PC-9 (cell line): ENCODE measurements at regions not wholly inside any gene's neighbourhood (a gene's known extent, or its start where the extent isn't known, plus 50 kb on each side); places are given as distances from the start of the nearest gene placed in this dataset.

Source experiments
- BruUV-seq: library from RNA; stranded (reverse); fragments of 400-500 nt; replicated peaks from 2 replicates; lab custom pipeline; 2021; lab: Mats Ljungman, UMichigan
- CTCF ChIA-PET: fragments of 300-600 bp; sonication (Branson Sonifier 250); formaldehyde crosslinking; loops from one replicate; lab custom pipeline; 2022; ENCODE audit warnings: antibody characterized with exemption; lab: Charles Lee
- POLR2A ChIA-PET: fragments of 300-600 bp; sonication (Branson Sonifier 250); formaldehyde crosslinking; loops from one replicate; lab custom pipeline; 2022; ENCODE audit warnings: antibody characterized with exemption; ENCODE audit not compliant: unreplicated experiment; lab: Charles Lee
- DNase-seq, 2 experiments: peaks; one replicate each; pipeline versions ENCODE4 v3.0.0 to v3.0.0-alpha.2; 2015 to 2022; ENCODE audit warnings: mixed read lengths in 1 of 2
- H2AFZ ChIP-seq: fragments of 200-600 bp; sonication (generic); 2 replicates; pipeline ENCODE4 v1.8.1; 2017; ENCODE audit warnings: antibody characterized with exemption
- H3F3A ChIP-seq: fragments of 200-600 bp; sonication (generic); 2 replicates; pipeline ENCODE4 v1.8.1; 2017; ENCODE audit warnings: antibody characterized with exemption, mild to moderate bottlenecking, low read depth; ENCODE audit not compliant: insufficient read depth
- H3K27ac ChIP-seq: fragments of 200-600 bp; sonication (generic); 2 replicates; pipeline ENCODE4 v1.6.1; 2016; ENCODE audit warnings: mixed run types
- H3K27me3 ChIP-seq: fragments of 200-600 bp; sonication (generic); 2 replicates; pipeline ENCODE4 v1.6.1; 2016; ENCODE audit warnings: low read depth, mixed run types; ENCODE audit not compliant: insufficient read depth
- H3K36me3 ChIP-seq: fragments of 200-600 bp; sonication (generic); 2 replicates; pipeline ENCODE4 v1.6.1; 2016; ENCODE audit warnings: low read depth, mixed run types
- H3K4me1 ChIP-seq: fragments of 200-600 bp; sonication (generic); replicated peaks from 2 replicates; pipeline ENCODE4 v1.6.1; 2016; ENCODE audit warnings: mixed run types; ENCODE audit not compliant: insufficient read depth
- H3K4me2 ChIP-seq: fragments of 200-600 bp; sonication (generic); 2 replicates; pipeline ENCODE4 v1.6.1; 2017; ENCODE audit warnings: mixed run types
- H3K4me3 ChIP-seq: fragments of 200-600 bp; sonication (generic); 2 replicates; pipeline ENCODE4 v1.6.1; 2016; ENCODE audit warnings: mixed run types
- H3K79me2 ChIP-seq: fragments of 200-600 bp; sonication (generic); 2 replicates; pipeline ENCODE4 v1.6.1; 2017; ENCODE audit warnings: low read depth, mixed run types
- H3K9me2 ChIP-seq: fragments of 200-600 bp; sonication (generic); 2 replicates; pipeline ENCODE4 v1.8.1; 2017; ENCODE audit warnings: mild to moderate bottlenecking; ENCODE audit not compliant: insufficient read depth
- H3K9me3 ChIP-seq: fragments of 200-600 bp; sonication (generic); 2 replicates; pipeline ENCODE4 v1.8.1; 2016; ENCODE audit warnings: low read depth; ENCODE audit not compliant: insufficient read depth
- H4K20me1 ChIP-seq: fragments of 200-600 bp; sonication (generic); 2 replicates; pipeline ENCODE4 v1.8.1; 2017; ENCODE audit not compliant: insufficient read depth
- CTCF ChIP-seq: fragments of 200-600 bp; sonication (generic); conservative IDR thresholded peaks from 2 replicates; pipeline ENCODE4 v1.6.1; 2017; ENCODE audit warnings: mixed run types, antibody characterized with exemption, mild to moderate bottlenecking, moderate library complexity
- EZH2 ChIP-seq: fragments of 200-600 bp; sonication (generic); IDR thresholded peaks from 2 replicates; pipeline ENCODE4 v1.8.0; 2017; ENCODE audit warnings: antibody characterized with exemption, low read depth
- intact Hi-C: fragments of 100-400 bp; cut with micrococcal nuclease; formaldehyde crosslinking; loops from one replicate; pipeline ENCODE4 v1.10.0; 2022; ENCODE audit not compliant: unreplicated experiment

- Histone ChIP-seq H3K4me3 (no peak overlapping the region), H2AFZ (no peak overlapping the region), H3K9me3 (no peaks in the 10 kb centered on the region; the same call in 1 of the 2 replicates), H3K27ac (no peak overlapping the region), H4K20me1 (no peaks in the 10 kb centered on the region), H3K79me2 (no peaks in the 10 kb centered on the region), H3K9me2 (peaks cover 8% of the 10 kb centered on the region; the same call in 1 of the 2 replicates), H3K36me3 (no peaks in the 10 kb centered on the region), H3F3A (no peaks in the 10 kb centered on the region), H3K27me3 (no peaks in the 10 kb centered on the region; the same call in 1 of the 2 replicates), H3K4me2 (no peak overlapping the region), H3K4me1 (no peaks in the 10 kb centered on the region)
- BruUV-seq: no TSS peak
- ChIA-PET CTCF (no interaction called here), POLR2A (no interaction called here)
- no peak for DNase-seq
- intact Hi-C loops: no loop called here
- TF ChIP-seq CTCF (no peak), EZH2 (no peak)
Observed at GRCh38 chr5:18366234-18366633, 732.0 kb downstream of the TAF11L14 start.

GRCh38 chr5:18370531-18370930, 736.3 kb downstream of the TAF11L14 start:
- no peak overlapping the region for H2AFZ ChIP-seq
- no peak overlapping the region for H3K4me2 ChIP-seq
- H3K79me2 ChIP-seq: no peaks in the 10 kb centered on the region
- BruUV-seq: no TSS peak
- ChIA-PET CTCF (no interaction called here), POLR2A (no interaction called here)
- H3K4me1 ChIP-seq: no peaks in the 10 kb centered on the region
- H3K4me3 ChIP-seq: no peak overlapping the region
- H3K27me3 ChIP-seq: no peaks in the 10 kb centered on the region; the same call in 1 of the 2 replicates
- H3K36me3 ChIP-seq: no peaks in the 10 kb centered on the region
- H3F3A ChIP-seq: no peaks in the 10 kb centered on the region
- no peaks in the 10 kb centered on the region; the same call in 1 of the 2 replicates for H3K9me3 ChIP-seq
- no peak overlapping the region for H3K27ac ChIP-seq
- DNase-seq: no peak
- TF ChIP-seq CTCF (no peak), EZH2 (no peak)
- no peaks in the 10 kb centered on the region for H4K20me1 ChIP-seq
- intact Hi-C loops: no loop called here
- peaks cover 2% of the 10 kb centered on the region; the same call in 1 of the 2 replicates for H3K9me2 ChIP-seq

- H3K4me1 ChIP-seq: no peaks in the 10 kb centered on the region
- H3K4me2 ChIP-seq: no peak overlapping the region
- no peak overlapping the region for H3K27ac ChIP-seq
- TF ChIP-seq EZH2 (no peak), CTCF (no peak)
- POLR2A ChIA-PET: no interaction called here
- no peaks in the 10 kb centered on the region for H4K20me1 ChIP-seq
- no peaks in the 10 kb centered on the region for H3K9me3 ChIP-seq
- no peak overlapping the region for H2AFZ ChIP-seq
- DNase-seq: no peak
- no peaks in the 10 kb centered on the region for H3F3A ChIP-seq
- no peaks in the 10 kb centered on the region; the same call in 1 of the 2 replicates for H3K9me2 ChIP-seq
- CTCF ChIA-PET: no interaction called here
- intact Hi-C loops: no loop called here
- H3K36me3 ChIP-seq: no peaks in the 10 kb centered on the region
- H3K79me2 ChIP-seq: no peaks in the 10 kb centered on the region
- BruUV-seq: no TSS peak
- H3K27me3 ChIP-seq: no peaks in the 10 kb centered on the region; the same call in 1 of the 2 replicates
- no peak overlapping the region for H3K4me3 ChIP-seq
Observed at GRCh38 chr5:18375641-18376040, 741.4 kb downstream of the TAF11L14 start.
